ENCODE measurements at regions not wholly inside any gene's neighbourhood (a gene's known extent, or its start where the extent isn't known, plus 50 kb on each side); places are given as distances from the start of the nearest gene placed in this dataset.

DNA sequence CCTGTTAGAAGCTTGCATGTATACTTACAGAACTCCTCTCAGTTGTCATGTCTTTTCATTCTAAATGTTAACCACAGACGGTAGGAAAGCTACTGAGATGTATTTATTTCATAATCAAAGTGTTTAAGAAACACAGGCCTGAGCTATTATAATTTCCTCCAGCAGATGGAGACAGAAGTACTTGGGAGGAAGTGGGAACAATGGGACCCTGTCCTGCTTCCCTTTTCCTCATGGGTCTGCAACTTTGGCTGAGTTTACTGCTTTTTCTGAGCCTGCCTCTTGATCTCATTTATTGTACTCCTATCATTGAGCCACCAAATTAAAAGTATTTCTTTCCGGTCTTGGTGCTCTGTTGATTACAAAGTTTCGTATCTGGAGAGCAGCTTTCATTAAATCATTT lies 67.7 kb upstream of the SPANXN2 start:
- Histone ChIP-seq H2BK20ac (ENCODE audit: low read depth, low read length, poor library complexity, severe bottlenecking) (no peak overlapping the region), H3K79me2 (ENCODE audit: insufficient read depth, low read length) (no peaks in the 10 kb centered on the region), H4K20me1 (ENCODE audit: control insufficient read depth, insufficient read depth, insufficient read length) (no peaks in the 10 kb centered on the region), H2BK5ac (ENCODE audit: insufficient read length, low read length) (no peak overlapping the region), H4K5ac (ENCODE audit: insufficient read length, low read depth, low read length) (no peak overlapping the region), H3K18ac (ENCODE audit: insufficient read length, low read depth, low read length) (no peak overlapping the region), H3K14ac (ENCODE audit: insufficient read depth, low read length) (no peak overlapping the region), H3K27me3 (ENCODE audit: insufficient read depth, low read length) (no peaks in the 10 kb centered on the region), H2AFZ (ENCODE audit: low read length) (no peak overlapping the region), H3K56ac (ENCODE audit: insufficient read length, low read depth, low read length) (no peak overlapping the region), H3K79me1 (ENCODE audit: insufficient read depth, low read depth, low read length, poor library complexity, severe bottlenecking) (no peaks in the 10 kb centered on the region), H2BK15ac (ENCODE audit: low read depth, low read length) (no peak overlapping the region), H3K4ac (ENCODE audit: low read depth, low read length) (no peak overlapping the region), H2BK12ac (ENCODE audit: insufficient read length, low read depth, low read length) (no peak overlapping the region), H3K23me2 (ENCODE audit: insufficient read length, low read depth, low read length, poor library complexity, severe bottlenecking) (no peaks in the 10 kb centered on the region), H3K23ac (ENCODE audit: insufficient read length, low read depth, low read length) (no peak overlapping the region), H3K9ac (ENCODE audit: extremely low read depth, insufficient read length, low read length) (no peak overlapping the region), H3K9me3 (ENCODE audit: control insufficient read depth, low read depth, low read length) (peaks cover 12% of the 10 kb centered on the region), H3K4me2 (ENCODE audit: insufficient read depth, insufficient read length, low read length) (no peak overlapping the region), H4K91ac (ENCODE audit: insufficient read length, low read depth, low read length) (no peak overlapping the region), H2AK5ac (ENCODE audit: insufficient read length, low read length) (no peak overlapping the region), H3K4me1 (ENCODE audit: insufficient read depth, low read length) (no peaks in the 10 kb centered on the region), H3T11ph (ENCODE audit: low read length) (no peak overlapping the region), H4K8ac (replicated peaks; ENCODE audit: insufficient read length, low read depth, low read length) (no peak overlapping the region), H3K27ac (ENCODE audit: insufficient read length, low read depth, low read length) (no peak overlapping the region), H2BK120ac (ENCODE audit: low read depth, low read length, poor library complexity, severe bottlenecking) (no peak overlapping the region)
- WGBS (ENCODE audit: extremely low coverage, insufficient read length, low lambda C conversion rate), result no CpG with 5 or more reads among the region's 3 CpGs
- TF ChIP-seq, protein P1, sequence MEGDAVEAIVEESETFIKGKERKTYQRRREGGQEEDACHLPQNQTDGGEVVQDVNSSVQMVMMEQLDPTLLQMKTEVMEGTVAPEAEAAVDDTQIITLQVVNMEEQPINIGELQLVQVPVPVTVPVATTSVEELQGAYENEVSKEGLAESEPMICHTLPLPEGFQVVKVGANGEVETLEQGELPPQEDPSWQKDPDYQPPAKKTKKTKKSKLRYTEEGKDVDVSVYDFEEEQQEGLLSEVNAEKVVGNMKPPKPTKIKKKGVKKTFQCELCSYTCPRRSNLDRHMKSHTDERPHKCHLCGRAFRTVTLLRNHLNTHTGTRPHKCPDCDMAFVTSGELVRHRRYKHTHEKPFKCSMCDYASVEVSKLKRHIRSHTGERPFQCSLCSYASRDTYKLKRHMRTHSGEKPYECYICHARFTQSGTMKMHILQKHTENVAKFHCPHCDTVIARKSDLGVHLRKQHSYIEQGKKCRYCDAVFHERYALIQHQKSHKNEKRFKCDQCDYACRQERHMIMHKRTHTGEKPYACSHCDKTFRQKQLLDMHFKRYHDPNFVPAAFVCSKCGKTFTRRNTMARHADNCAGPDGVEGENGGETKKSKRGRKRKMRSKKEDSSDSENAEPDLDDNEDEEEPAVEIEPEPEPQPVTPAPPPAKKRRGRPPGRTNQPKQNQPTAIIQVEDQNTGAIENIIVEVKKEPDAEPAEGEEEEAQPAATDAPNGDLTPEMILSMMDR (conservative IDR thresholded peaks at IDR 0.05), result peak; percentile 67
- Mint-ChIP-seq H3K9me3 (peaks cover 52 to 64% of the 10 kb centered on the region in 2 experiments), H3K4me1 (no peaks in the 10 kb centered on the region), H3K36me3 (ENCODE audit: insufficient read depth in 1 of 3, low read depth in 3 of 3) (peaks cover 0 to 2% (median 0%) of the 10 kb centered on the region in 3 experiments; a peak in 2 of 7 replicates), H3K4me3 (no peak overlapping the region), H3K27ac (no peak overlapping the region), H3K27me3 (ENCODE audit: low read depth) (no peaks in the 10 kb centered on the region; the same call in 1 of the 2 replicates)
- no peak for DNase-seq

Measured in H9 (cell line).